Upper lobe of right lung (tissue), 1 donor: ENCODE measurements at regions not wholly inside any gene's neighbourhood (a gene's known extent, or its start where the extent isn't known, plus 50 kb on each side); places are given as distances from the start of the nearest gene placed in this dataset.

Experiments
- ATAC-seq: fragments of 200-7000 bp; cut with Tn5 transposase; one replicate; pipeline ENCODE4 v1.9.1; 2020; ENCODE audit warnings: mild to moderate bottlenecking, moderate library complexity
- DNase-seq: peaks from one replicate; pipeline ENCODE4 v3.0.0-alpha.2; 2020
- H3K27ac ChIP-seq: fragments of 200-600 bp; one replicate; pipeline ENCODE4 v1.8.0; 2022
- H3K27me3 ChIP-seq: fragments of 200-600 bp; one replicate; pipeline ENCODE4 v1.8.0; 2022; ENCODE audit warnings: mild to moderate bottlenecking
- H3K36me3 ChIP-seq: fragments of 200-600 bp; one replicate; pipeline ENCODE4 v1.8.0; 2022
- H3K4me1 ChIP-seq: fragments of 200-600 bp; one replicate; pipeline ENCODE4 v1.8.0; 2022
- H3K4me3 ChIP-seq: fragments of 200-600 bp; one replicate; pipeline ENCODE4 v1.8.0; 2022; ENCODE audit warnings: mild to moderate bottlenecking
- H3K9me3 ChIP-seq: fragments of 200-600 bp; one replicate; pipeline ENCODE4 v1.8.0; 2022
- intact Hi-C: fragments of 100-400 bp; cut with DNase I; formaldehyde crosslinking; loops from one replicate; pipeline ENCODE4 v1.11.0; 2022
- TF ChIP-seq, protein P1 (sequence below): fragments of 200-600 bp; IDR thresholded peaks from one replicate; pipeline ENCODE4 v1.8.0; 2022; ENCODE audit warnings: antibody characterized with exemption
- donor health status: DM: no; HTN: yes; CAD: no; lungs with severe emphysema.

DNA sequence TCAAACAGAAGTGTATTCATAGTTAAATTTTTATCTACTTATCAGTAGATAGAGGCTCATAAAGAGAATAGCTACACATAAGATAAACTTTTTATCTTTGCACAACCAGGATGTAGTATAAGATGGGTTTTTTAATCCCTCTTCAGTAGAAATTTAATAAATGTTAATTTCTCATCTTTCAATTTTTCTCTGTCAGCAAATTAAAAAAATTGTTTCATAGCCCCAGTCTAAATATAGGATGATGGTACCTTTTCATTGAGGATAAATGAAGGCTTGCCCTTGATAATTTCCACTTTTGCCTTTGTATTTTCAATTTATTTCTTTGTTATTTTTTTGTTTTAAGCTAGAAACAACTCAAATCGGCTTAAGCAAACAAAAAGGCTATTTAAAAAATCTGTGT lies 251.2 kb upstream of the NOX3 start:
- Histone ChIP-seq H3K36me3 (no peaks in the 10 kb centered on the region), H3K4me1 (no peaks in the 10 kb centered on the region), H3K27ac (no peak overlapping the region), H3K9me3 (no peaks in the 10 kb centered on the region), H3K27me3 (no peaks in the 10 kb centered on the region), H3K4me3 (no peak overlapping the region)
- TF ChIP-seq, protein P1, sequence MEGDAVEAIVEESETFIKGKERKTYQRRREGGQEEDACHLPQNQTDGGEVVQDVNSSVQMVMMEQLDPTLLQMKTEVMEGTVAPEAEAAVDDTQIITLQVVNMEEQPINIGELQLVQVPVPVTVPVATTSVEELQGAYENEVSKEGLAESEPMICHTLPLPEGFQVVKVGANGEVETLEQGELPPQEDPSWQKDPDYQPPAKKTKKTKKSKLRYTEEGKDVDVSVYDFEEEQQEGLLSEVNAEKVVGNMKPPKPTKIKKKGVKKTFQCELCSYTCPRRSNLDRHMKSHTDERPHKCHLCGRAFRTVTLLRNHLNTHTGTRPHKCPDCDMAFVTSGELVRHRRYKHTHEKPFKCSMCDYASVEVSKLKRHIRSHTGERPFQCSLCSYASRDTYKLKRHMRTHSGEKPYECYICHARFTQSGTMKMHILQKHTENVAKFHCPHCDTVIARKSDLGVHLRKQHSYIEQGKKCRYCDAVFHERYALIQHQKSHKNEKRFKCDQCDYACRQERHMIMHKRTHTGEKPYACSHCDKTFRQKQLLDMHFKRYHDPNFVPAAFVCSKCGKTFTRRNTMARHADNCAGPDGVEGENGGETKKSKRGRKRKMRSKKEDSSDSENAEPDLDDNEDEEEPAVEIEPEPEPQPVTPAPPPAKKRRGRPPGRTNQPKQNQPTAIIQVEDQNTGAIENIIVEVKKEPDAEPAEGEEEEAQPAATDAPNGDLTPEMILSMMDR, result no peak
- intact Hi-C loops, result no loop called here
- DNase-seq, result no peak
- ATAC-seq, result no peak

DNA sequence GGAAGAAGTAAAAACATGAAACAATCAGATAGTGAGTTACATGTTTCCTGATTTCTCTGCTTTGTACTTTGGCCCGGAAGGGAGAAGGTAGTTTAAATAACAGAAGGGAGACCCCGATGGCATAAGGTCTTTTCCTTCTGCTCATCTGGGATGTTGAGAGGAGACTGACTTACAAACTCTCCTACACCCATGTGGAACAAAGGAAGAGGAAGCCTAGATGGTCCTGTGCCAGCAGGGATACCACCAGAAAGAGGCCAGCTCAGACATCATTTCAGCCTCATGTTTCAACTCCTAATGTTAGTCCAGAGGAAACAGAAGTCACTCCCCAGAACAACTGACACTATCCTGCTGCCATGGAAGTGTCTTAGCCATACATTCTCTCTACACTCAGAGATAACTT lies 250.7 kb upstream of the NOX3 start:
- no peaks in the 10 kb centered on the region for H3K4me1 ChIP-seq
- H3K27me3 ChIP-seq, result no peaks in the 10 kb centered on the region
- intact Hi-C loops, result no loop called here
- no peaks in the 10 kb centered on the region for H3K36me3 ChIP-seq
- DNase-seq (no peak), ATAC-seq (no peak)
- TF ChIP-seq, protein P1, result no peak
- no peak overlapping the region for H3K27ac ChIP-seq
- H3K9me3 ChIP-seq, result no peaks in the 10 kb centered on the region
- H3K4me3 ChIP-seq, result no peak overlapping the region

DNA sequence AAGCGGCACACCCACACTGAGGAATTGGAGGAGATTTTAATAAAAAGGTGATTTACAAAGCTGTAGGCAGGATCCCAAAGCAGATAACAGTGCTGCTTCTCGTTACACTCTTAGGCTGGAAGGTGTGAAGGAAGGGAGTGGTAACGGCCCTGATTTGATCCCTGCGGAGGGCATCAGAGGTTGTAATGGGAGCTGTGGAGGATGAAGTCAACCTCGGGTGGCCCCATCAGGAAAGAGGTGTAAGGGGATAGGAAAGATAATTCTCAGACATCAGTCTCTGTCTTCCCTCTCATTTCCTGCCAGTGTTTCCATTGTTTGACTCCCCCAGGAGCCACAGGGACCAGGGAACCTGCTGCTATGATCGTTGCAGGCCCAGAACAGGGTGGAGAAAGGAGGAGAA lies 245.7 kb upstream of the NOX3 start:
- ATAC-seq, result no peak
- Histone ChIP-seq H3K36me3 (no peaks in the 10 kb centered on the region), H3K4me1 (no peaks in the 10 kb centered on the region), H3K9me3 (no peaks in the 10 kb centered on the region), H3K27ac (no peak overlapping the region), H3K4me3 (no peak overlapping the region), H3K27me3 (no peaks in the 10 kb centered on the region)
- DNase-seq, result no peak
- TF ChIP-seq, protein P1, result no peak
- intact Hi-C loops, result no loop called here

DNA sequence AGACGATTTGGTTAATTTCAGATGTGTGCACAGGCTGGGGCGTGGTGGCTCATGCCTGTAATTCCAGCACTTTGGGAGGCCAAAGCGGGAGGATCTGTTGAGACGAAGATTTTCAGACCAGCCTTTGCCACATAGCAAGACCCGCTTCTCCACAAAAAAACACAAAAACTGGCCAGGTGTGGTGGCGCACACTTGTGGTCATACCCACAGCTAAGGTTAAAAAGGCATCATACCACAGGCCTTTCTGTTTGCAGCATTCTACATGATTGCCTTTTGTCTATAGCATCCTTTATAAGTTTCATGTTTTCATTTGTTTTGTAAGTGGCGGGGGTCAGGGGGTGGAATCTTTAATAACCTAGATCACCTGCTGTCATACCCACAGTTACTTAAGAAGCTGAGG lies 239.9 kb upstream of the NOX3 start:
- H3K4me3 ChIP-seq, result no peak overlapping the region
- no peak for DNase-seq
- no peak for ATAC-seq
- H3K27me3 ChIP-seq, result no peaks in the 10 kb centered on the region
- no peak overlapping the region for H3K27ac ChIP-seq
- TF ChIP-seq, protein P1, result no peak
- H3K9me3 ChIP-seq, result no peaks in the 10 kb centered on the region
- H3K4me1 ChIP-seq, result no peaks in the 10 kb centered on the region
- no peaks in the 10 kb centered on the region for H3K36me3 ChIP-seq
- intact Hi-C loops, result no loop called here

DNA sequence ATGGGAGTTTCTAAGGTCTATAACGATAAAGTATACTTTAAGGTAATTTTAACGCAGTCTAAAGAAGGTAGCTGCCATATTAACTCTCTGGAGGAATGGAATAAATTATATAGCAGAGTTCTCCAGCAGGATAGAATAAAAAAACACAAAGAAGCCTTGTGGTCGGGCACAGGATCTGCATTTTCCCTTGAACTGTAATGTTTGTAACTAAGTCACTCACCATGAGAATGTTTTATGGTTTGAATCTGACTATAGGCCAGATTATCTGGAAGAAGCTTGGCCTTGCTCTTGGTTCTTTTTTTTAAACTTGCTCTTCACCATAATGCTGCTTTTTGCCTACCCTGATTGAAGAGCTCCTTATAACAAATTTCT lies 238.8 kb upstream of the NOX3 start:
- TF ChIP-seq, protein P1, result no peak
- Histone ChIP-seq H3K9me3 (no peaks in the 10 kb centered on the region), H3K27me3 (no peaks in the 10 kb centered on the region), H3K4me1 (no peaks in the 10 kb centered on the region), H3K36me3 (no peaks in the 10 kb centered on the region), H3K4me3 (no peak overlapping the region), H3K27ac (no peak overlapping the region)
- no peak for ATAC-seq
- intact Hi-C loops, result no loop called here
- no peak for DNase-seq
